ENCODE measurements at regions not wholly inside any gene's neighbourhood (a gene's known extent, or its start where the extent isn't known, plus 50 kb on each side); places are given as distances from the start of the nearest gene placed in this dataset.

DNA sequence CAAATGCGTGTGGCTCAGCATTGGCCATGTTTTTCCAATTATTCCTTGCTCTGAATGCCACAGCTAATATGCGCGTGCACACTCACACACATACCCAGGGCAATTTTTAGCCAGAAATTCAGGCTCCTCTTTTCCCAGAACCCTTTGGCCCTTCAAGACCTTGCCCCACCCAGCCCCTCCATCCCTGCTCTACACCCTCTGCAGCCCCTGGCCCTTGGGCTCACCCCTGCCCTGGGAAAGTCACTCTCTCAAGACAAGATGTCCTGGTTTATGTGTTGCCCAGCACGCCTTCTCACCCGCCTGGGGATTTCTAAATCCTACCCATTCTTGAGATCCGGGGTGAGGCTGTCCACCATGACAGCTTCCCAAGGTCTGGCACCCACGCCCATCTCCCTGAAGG lies 319.7 kb downstream of the CYP26B1 start:
- no peak for DNase-seq

DNA sequence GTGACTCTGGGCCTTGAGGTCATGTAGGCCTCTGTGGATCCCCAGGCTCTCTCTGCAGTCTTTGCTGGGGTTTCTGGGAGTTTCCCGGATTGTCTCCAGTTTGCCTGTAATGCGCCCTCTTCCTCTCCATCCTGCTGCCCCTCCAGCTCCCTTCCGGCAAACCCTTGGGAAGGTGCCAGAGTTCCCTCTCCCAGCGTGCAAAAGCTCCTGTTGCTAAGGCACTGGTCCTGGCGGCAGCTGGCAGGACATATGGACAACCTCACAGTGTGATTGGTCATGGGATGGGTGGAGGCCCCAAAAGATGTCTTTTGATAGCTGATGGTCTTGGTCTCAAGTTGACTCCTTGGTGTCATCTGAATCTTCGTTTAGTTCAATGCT lies 320.1 kb downstream of the CYP26B1 start:
- DNase-seq: no peak

DNA sequence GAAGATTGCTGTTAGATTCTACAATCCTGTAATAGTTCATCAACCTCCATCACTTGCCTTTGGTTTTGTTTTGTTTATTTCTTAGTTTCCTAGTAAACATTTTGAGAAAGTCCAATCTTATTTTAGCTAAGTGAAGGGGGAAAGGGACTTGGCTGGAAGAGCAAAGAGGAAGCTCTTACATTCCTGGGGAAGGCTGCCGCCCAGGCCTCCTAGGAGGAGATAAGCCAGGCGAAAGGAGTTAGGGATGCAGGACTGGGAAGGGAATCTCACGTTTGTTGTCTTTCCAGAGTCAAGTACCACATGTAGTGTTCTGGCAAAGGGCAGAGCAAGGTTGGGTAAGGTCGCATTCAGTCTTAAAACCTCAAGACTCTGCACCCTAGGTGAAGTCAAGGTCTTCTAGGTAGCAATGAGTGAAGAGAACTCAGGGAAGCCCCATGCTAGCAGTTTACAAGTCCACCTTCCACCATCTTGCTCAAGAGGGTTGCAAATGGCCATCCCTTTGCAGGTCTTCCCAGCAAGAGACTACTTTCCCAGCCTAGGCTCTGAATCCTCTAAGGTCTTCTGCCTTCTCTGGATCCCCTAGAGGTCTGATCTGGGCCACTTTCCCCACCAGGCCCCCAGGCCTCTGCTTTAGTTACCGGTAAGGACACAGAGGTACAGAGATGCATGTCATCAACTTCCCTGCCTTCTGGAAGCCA lies 320.7 kb downstream of the CYP26B1 start:
- no peak for DNase-seq

DNA sequence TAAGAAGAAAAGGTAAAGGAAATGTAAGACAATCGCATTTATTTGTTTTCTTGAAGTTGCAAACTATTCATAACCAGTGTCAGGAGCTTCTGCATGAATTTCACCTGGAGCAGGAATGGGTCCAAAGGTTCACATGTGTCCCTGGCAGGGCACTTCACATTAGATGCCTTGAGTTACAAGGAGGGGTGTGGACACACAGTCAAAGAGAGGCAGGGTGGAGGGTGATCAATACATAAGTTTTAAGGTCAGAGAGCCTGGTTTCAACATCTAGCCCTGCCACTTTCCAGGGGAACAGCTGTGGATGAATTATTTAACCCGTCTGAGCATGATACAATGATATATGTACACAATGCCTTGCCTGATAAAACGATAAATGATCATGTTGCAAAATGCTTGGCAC lies 321.4 kb downstream of the CYP26B1 start:
- DNase-seq: no peak

DNA sequence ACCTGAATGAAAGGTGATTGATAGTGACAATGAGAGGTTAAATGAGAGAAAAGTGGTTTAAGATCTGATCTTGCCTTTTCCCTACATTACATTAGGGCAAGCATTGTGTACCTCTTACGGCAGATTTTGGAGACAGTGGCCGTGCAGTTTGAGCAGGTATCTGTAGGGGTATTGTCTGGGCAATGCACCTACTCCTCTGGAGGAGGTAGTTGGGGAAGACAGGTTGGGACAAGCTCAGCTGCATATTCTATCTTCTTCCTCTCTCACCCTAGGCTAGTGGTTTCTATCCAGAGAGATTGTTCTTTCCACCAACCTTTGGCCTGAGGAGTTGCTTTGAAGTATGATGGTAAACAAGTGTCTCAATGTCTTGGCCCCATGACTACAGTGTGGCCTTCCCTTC lies 323.2 kb downstream of the CYP26B1 start:
- DNase-seq: no peak

DNA sequence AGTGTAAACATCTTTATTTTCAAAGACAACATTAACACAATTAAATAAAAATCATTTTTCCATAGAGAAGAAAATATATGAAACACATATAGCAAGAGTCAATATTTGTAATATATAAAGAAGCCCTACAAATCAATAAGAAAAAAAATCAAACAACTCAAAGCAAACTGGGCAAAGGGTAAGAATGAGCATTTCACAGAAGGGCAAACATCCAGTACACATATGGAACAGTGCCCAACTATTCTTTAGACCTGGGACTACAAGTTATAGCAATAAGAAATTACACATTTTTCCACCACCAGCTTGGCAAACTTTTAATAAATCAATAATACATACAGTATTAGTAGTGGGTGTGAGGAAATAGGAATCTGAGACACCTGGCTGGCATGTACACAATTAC lies 324.1 kb downstream of the CYP26B1 start:
- no peak for DNase-seq

DNA sequence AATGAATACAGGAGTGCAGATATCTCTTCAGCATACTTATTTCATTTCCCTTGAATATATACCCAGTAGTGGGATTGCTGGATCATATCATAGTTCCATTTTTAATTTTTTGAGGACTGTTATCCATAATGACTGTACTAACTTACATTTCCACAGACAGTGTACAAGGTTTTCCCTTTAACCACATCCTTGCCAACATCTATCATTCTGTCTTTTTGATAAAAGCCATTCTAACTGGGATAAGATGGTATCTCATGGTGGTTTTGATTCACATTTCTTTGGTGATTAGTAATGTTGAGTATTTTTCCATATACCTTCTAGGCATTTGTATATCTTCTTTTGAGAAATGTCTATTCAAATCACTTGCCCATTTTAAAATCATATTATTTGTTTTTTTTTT lies 325.2 kb downstream of the CYP26B1 start:
- no peak for DNase-seq

DNA sequence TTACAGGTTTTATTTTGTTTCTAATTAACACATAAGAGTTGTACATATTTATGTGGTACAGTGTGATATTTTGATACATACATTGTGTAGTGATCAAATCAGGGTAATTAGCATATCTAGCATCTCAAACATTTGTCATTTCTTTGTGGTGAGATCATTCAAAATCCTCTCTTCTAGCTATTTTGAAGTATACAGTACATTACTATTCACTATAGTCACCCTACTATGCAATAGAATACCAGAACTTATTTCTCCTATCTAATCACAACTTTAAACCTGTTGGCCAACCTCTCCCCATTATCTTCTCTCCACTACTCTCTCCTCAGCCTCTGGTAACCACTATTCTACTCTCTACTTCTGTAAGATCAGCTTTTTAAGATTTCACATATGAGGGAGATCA lies 325.8 kb downstream of the CYP26B1 start:
- DNase-seq: no peak

DNA sequence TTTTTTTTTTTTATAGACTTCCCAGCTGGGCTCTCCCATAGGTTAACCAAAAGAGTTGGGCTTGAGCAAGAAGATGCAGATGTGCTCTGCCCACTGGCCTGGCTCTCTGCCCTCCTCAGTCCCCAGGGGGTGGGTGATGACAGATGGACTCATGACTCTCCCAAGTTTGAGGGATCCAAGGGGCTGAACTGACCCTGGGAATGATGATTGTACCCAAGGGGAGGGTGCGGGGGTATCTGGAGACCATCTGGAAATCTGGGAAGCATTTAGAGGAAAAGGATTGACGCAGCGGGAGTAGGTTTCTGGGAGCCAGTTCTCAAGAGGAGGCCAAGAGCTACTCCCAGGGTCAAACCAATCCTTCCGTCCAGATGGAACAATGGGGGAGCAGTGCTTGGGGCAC lies 330.8 kb downstream of the CYP26B1 start:
- no peak for DNase-seq

DNA sequence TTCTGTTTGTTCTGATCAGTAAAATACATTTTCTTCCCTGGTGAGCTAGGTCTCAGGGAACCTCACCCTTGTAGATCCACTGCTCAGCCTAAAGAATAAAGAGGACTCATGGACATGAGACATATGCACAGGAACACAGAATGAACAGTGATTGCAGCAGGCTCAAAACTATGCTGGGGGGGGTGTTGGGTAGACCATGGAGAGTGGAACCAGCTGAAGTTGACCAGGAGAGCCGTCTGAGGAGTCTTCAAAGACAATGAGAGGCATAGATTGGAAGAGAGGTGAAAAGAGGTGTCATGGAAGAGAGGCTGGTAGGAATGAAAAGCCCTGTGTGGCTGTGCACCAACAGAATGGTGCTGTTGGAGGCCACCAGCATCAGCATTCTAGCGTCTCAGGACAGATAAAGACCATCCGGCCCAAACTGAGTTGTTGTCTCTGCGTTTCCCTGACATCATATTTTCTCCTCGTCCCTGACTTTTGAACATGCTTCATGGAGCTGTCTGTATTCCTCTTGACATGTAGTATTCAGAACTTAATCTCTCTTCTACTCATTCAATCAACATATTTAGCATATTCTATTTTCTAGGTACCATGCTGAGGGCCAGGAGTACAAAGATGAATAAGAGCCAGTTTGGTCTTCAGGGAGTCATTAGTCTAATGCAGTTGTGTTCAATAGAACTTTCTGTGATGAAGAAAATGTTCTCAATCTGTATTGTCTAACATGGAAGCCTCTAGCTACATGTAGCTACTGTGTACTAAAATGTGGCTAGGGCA lies 331.8 kb downstream of the CYP26B1 start:
- DNase-seq: no peak

DNA sequence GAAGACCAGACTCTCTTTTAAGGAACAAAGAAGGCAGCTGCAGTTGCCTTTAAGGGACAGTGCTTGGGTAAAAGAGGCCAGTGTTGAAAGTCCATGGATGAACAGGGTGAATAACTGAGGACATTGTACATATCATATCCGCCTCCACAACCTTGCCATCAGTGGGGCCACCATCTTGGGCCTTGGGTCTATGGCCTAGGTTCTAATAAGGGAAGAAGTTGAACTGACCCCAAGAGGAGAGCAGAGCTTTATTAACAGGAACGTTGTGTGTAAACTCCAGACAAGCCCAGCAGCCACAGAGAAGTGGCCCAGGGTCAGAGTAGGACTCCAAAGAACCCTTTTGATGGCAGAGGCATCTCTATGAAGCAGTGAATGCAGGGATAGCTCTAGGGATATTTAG lies 332.8 kb downstream of the CYP26B1 start:
- DNase-seq: no peak

DNA sequence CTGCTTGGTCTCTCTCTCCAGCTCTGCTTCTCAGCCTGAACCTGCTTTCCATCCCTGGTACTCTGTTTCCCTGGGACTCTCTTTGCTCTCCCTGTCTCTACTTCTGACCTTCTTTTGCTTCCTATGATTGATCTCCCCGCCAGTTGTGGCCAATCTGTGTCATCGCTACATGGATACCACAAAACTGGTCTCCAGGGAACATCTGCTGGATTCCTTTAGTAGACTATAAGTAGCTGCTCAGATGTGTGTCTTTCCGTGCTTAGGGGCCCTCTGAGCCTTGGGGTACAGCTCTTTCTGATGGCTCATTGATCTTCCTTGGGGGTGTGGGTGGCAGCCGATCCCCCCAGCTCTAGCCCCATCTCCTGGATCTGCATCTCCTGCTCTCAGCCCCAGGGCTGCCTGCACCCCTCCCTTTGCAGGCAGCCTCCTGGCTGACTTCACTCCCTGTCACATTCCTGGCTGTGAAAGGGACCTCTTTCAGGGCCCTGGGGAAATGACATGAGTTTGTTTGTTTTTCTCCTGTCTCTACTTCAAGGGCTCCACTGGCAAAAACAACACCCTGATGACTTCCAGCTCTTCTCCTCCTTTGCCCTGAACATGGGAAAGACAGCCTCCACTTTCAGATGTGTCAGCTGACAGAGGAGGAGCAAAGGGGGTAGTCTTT lies 333.7 kb downstream of the CYP26B1 start:
- no peak for DNase-seq

DNA sequence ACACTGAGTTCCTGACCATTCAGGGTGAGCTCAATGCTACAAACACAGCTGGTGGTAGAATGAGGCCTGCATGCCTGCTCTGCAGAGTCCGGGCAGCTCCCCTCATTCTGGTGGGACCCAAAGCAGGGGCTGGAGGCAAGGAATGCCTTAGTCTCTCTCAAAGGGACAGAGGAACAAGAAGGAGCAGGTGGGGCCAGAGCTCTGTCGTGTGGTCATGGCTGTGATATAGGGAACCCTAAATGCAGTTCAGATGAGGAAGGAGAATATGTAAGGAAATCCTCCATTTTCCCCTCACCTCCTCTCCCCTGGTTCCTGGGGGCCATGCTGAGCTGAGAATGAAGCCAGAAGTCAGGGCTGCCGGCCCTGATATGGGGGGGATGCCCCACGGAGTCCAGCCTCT lies 334.3 kb downstream of the CYP26B1 start:
- DNase-seq: no peak

DNA sequence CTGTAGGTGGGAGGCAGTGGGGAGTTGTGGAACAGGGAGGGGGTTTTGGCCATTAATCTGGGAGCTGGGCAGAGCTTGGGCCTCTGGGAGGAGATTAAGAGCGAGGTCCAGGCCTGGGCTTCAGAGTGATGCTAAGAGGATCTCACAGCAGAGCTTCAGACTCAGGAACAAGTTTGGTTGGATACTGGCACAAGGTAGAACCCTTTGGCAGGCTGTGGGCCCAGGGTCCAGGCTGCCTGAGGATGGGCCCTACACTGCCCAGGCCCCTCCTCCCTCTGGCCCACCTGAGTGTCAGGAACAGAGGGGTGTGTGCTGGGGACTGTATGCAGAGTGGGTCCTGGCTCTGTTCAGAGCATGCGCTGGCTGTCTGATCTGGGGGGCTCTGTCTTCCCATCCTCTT lies 334.9 kb downstream of the CYP26B1 start:
- no peak for DNase-seq

DNA sequence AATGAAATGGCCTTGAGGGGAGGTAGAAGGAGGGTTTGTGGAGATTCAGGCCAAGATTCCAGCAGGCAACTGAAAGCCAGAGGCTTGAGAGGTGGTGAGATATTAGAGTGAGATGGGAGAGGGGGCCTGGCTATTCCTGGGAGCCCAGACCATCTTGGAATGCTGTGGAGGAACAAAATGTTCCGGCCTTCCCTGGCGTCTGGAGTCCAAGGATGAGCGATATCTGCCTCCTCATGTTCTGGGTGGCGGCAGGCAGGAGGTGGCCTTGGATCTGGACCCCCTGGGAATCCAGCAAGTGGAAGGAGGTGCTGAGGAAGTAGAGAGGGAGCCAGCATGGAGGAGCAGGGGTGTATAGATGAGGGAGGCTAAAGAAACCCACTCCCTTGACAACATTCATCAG lies 335.9 kb downstream of the CYP26B1 start:
- DNase-seq: no peak

DNA sequence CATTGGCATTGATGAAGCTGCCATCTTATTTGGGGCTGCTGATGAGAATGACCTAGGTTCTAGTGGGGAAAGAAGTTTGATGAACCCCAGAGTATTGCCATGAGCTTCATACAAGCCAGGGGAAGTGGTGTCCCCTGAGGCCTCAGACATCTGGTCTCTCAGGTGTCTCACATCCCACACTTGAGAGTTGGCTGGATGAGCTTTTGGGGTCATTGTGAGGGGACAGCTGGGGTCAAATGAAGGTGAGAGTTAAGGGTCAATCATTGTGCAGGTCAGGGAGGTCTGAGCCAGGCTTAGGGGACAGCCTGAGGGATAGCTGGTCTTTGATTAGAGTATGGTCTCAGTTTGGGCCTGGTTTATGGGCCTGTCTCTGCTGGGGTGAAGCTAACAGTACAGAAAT lies 336.5 kb downstream of the CYP26B1 start:
- no peak for DNase-seq

DNA sequence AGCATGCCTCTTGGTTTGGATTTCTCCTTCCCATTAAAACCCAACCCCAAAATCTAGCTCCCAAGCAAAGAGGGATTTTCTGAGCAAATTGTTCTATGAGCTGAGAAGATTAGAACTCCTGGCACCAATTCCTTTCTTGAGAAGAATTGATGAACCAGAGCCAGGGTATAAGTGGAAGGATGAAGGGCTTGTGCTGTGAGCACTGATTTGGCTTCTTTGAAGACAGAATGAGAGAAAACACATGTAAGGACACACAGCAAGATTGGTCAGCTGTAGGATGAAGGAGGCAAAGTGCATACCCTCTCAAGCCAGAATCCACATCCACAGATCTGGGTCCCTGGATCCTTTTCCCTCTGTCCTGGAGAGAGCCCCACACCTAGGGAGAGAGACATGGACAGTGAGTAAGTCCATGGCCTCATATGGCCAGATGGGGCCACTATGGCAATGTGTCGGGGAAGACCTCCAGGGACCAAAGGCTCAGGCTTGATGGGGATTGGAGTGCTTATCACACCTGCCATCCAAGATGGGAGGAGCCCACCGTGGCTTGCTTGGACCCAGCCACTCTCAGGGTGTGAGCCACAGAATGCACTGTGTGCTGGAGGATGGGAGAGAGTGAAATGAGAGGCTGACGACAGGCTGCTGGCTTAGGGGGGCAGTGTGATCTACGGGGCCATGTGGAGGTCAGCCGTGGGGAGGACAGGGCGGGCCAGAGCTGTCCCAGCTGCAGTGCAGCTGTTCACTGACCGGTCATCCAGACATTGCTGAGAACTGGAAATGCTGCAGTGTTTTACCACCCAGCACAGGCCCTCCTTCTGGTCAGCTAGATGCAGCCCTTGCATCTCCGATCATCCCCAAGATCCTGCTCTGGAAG lies 339.8 kb downstream of the CYP26B1 start:
- no peak for DNase-seq

DNA sequence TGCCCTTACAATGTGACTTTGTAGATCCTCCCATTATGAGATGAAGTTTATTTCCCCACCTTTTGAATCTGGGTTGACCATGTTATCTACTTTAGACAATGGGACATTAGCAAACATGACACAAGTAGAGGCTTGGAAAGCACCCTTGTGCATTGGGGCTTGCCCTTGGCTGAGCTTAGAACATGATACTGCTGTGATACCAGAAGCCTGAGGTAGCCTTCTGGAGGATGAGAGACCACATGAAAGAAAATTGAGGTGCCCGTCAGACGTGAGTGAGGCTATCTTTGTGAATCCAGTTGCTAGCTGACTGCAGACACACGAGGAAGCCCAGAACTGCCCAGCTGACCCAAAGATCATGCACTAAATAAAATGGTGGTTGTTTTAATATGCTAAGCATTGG lies 341.2 kb downstream of the CYP26B1 start:
- no peak for DNase-seq

DNA sequence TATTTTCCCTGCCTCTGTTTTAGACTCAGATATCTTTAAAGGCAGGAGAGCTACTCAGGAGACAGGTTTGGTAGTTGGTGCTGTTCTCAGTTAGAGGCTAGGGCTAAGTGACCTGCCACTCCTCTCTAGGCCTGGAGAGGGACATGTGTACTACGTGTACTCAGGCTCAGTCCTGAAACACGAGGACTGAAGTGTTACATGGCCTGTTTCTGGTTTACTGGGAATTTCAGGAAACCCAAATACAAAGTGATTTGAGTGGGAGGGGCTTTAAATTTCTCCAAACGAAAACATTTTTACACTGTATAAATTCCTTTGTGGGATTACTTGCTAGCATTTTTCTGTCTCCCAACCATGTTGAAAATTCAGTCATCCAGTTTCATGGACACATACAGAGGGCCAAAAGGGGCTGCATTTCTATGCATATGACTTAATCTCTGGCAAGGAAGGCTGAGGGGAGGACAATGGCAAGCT lies 343.3 kb downstream of the CYP26B1 start:
- DNase-seq: no peak

DNA sequence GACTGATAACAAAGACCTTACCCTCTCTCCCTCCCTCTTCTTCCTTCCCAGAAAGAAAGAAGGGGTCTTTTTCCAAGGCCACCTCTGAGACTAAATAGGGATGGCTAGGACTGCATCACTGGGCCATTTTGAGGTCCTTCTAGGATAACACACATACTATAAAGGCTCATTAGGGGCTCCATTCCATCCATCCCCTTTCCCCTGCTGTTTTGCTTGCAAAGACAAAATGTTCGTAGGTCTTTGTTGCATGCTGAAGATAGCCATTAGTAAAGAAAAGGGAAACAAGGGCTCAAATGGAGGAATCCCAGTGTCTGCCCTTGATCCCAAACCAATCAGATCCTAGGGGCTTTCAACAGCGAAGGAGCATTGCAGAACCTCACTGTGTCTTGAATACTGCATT lies 344.3 kb downstream of the CYP26B1 start:
- no peak for DNase-seq

DNA sequence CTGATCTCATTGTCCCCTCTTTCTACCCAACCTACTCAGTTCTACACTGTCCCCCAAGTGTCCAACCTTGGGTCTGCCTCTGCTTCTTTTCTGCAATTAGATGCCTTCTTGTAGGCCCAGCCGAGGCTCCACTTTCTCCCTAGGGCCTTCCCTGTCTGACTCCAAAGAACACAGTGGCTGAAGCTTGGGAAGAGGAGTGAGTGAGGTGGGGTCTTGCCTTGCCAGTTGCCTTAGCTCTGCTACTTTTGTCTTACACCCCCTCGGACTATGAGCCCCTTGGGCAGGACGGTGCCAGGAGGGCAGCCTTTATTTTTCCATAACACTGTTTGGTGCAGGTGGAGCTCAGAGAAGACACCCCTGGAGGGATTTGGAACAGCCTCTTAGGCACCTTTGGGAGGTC lies 345.1 kb downstream of the CYP26B1 start:
- no peak for DNase-seq

DNA sequence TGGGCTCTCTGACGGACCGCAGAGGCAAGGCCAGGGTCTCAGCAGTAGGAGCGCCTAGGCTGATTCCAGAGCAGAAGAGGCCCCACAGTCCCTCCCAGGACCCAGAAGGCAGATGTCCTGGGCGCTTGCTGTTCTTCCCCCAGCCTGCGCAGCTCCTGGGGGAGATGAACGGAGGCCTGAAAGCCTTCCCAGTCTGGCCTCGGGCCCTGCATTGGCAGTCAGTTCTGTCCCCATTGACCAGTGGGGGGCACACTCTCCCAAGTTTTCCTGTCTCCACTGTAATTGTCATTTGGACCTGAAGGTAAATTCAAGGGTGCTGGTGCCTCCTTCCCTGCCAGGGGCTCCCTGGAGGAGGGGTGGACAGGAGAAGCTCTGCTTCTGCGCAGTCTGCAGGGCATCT lies 345.7 kb downstream of the CYP26B1 start:
- DNase-seq: no peak

DNA sequence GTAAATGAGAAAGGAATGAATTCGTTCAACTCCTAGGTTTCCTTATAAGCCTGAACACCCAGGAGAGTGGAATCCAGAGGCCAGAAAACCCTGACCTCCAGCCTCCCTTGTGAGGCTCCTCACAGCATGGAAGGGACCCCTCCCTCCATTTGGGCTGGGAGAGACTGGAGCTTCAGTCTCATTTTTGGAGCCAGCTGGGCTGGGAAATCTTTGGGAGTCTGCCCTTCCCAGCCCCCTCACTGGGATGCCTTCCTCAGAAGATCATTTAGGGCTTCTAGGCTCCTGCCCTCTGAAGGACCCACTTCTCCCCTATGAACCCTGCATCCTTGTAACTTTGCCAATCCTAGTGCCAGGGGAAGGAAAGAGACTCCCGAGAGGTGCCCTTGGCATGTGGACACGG lies 346.1 kb downstream of the CYP26B1 start:
- DNase-seq: no peak
